ENCODE measurements at regions not wholly inside any gene's neighbourhood (a gene's known extent, or its start where the extent isn't known, plus 50 kb on each side); places are given as distances from the start of the nearest gene placed in this dataset.

DNA sequence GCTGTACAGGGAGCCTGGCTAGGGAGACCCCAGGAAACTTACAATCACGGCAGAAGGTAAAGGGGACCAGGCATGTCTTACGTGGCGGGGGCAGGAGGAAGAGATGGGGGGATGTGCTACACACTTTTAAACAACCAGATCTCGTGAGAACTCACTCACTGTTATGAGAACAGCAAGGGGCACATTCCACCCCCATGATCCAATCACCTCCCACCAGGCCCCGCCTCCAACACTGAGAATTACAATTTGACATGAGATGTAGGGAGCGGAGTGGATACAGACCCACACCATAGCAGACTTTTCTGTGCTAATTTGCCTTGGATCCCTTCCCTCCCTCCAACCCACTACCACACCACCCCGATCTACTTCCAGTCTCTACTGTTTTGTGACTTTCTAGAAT lies 106.7 kb upstream of the PEG3 start:
- TF ChIP-seq, protein P1, sequence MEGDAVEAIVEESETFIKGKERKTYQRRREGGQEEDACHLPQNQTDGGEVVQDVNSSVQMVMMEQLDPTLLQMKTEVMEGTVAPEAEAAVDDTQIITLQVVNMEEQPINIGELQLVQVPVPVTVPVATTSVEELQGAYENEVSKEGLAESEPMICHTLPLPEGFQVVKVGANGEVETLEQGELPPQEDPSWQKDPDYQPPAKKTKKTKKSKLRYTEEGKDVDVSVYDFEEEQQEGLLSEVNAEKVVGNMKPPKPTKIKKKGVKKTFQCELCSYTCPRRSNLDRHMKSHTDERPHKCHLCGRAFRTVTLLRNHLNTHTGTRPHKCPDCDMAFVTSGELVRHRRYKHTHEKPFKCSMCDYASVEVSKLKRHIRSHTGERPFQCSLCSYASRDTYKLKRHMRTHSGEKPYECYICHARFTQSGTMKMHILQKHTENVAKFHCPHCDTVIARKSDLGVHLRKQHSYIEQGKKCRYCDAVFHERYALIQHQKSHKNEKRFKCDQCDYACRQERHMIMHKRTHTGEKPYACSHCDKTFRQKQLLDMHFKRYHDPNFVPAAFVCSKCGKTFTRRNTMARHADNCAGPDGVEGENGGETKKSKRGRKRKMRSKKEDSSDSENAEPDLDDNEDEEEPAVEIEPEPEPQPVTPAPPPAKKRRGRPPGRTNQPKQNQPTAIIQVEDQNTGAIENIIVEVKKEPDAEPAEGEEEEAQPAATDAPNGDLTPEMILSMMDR (IDR thresholded peaks at IDR 0.05) = no peak
- DNase-seq (ENCODE audit: low spot score in 2 of 2) = no peak
- no peaks in the 10 kb centered on the region for H3K4me1 ChIP-seq
- no peak overlapping the region for H3K27ac ChIP-seq
- no peak overlapping the region for H3K4me3 ChIP-seq
- H3K27me3 ChIP-seq = no peaks in the 10 kb centered on the region
- no peaks in the 10 kb centered on the region for H3K36me3 ChIP-seq
- H3K9me3 ChIP-seq = peaks cover 0 to 13% of the 10 kb centered on the region in 2 donors
- intact Hi-C loops (cut with DNase I) = no loop called here

DNA sequence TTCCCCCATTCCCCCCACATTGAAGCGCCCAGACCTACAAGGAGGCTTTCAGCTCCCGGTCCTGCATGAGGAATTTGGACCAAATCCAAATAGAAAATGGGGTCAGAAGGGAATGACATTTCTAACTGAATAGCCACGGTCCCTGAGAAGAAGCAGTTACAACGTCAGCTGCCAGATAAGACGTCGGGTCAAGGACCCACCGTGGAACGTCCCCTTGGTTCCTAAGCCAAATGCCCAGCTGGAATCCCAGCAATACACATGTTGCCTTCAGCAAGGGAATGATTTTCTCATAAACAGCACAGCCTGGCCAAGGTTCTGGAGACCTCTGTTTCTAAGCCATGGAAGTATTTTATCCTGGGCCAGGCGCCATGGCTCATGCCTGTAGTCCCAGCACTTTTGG lies 109.1 kb upstream of the PEG3 start:
- no peak overlapping the region for H3K27ac ChIP-seq
- TF ChIP-seq, protein P1 (IDR thresholded peaks at IDR 0.05) = no peak

DNA sequence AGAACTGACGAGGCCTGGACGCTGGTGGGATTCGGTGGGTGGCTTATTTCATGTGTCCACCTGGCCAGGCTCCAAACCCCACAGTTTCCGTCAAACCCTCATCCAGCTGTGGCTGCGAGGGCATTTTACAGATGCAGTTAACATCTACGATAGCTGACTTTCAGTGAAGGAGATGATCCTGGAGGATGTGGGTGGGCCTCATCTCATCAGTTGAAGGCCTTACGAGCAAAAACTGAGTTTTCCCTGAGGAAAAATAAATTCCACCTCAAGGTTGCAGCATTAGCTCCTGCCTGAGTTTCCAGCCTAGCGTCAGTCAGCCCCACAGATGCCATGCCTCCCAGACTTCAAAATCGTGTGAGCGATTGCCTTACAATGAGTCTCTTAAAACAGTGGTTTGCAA lies 111.1 kb upstream of the PEG3 start:
- H3K36me3 ChIP-seq = no peaks in the 10 kb centered on the region
- intact Hi-C loops (cut with DNase I) = no loop called here
- no peaks in the 10 kb centered on the region for H3K27me3 ChIP-seq
- peaks cover 0 to 13% of the 10 kb centered on the region in 2 donors for H3K9me3 ChIP-seq
- H3K4me1 ChIP-seq = no peaks in the 10 kb centered on the region
- TF ChIP-seq, protein P1 (IDR thresholded peaks at IDR 0.05) = no peak
- DNase-seq (ENCODE audit: low spot score in 2 of 2) = no peak
- H3K4me3 ChIP-seq = no peak overlapping the region
- H3K27ac ChIP-seq = no peak overlapping the region

More for the DNA sequence above, 109.1 kb upstream of the PEG3 start:
- Histone ChIP-seq H3K4me1 (no peaks in the 10 kb centered on the region), H3K9me3 (peaks cover 0 to 13% of the 10 kb centered on the region in 2 donors), H3K27me3 (no peaks in the 10 kb centered on the region), H3K4me3 (no peak overlapping the region), H3K36me3 (no peaks in the 10 kb centered on the region)
- intact Hi-C loops (cut with DNase I) = no loop called here
- DNase-seq (ENCODE audit: low spot score in 2 of 2) = no peak

DNA sequence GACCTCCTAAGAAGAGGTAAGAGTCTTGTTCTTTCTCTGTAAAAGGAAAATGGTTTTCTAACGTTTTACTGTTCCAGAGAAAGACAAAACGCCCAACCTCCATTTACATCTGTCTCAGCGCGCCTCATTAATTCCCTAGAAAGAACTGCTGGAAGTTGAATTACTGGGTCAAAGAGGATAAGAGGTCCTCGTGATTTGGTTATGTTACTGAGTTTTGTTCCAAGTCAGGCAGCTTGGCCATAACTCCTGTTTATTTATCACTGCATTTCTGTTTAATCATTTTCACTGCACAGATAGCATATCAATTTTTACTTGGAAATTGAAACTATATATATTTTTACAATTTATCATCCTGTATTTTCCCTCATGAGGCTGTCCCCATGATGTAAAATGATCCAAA lies 112.9 kb upstream of the PEG3 start:
- intact Hi-C loops (cut with DNase I) = no loop called here
- H3K27ac ChIP-seq = no peak overlapping the region
- no peaks in the 10 kb centered on the region for H3K36me3 ChIP-seq
- TF ChIP-seq, protein P1 (IDR thresholded peaks at IDR 0.05) = no peak
- H3K9me3 ChIP-seq = peaks cover 0 to 8% of the 10 kb centered on the region in 2 donors
- DNase-seq (ENCODE audit: low spot score in 2 of 2) = no peak
- H3K27me3 ChIP-seq = no peaks in the 10 kb centered on the region
- H3K4me1 ChIP-seq = no peaks in the 10 kb centered on the region
- H3K4me3 ChIP-seq = no peak overlapping the region

DNA sequence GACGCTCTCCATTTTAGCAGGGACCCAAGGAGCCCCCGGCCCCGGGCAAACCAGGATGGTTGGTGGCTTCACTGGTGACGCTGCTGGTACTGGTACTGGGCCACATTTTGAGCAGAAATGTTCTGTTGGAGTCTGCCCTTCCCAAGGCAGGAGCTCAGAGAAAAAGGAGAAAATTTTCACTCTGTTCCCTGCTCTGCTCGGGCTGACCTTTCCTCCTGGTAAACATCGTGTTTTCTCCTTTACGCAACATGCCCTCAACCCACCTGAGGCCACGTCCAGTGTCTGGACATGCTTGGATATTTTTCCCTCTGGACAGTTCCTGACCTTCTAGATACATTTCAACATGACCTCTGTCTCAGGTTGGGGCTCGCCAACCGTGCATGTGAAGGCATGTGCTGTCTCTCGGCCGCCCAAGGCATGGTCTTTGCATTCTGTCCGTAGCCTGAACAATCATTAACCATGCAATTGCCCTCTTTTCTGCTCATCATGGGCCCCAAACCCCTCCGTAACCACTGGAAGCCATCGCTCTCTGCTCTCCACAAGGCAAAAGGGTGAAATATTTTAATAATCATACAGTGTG lies 115.2 kb upstream of the PEG3 start:
- H3K27ac ChIP-seq = no peak overlapping the region
- DNase-seq (ENCODE audit: low spot score in 2 of 2) = no peak
- peaks cover 0 to 3% of the 10 kb centered on the region in 2 donors for H3K9me3 ChIP-seq
- TF ChIP-seq, protein P1 (IDR thresholded peaks at IDR 0.05) = no peak
- no peaks in the 10 kb centered on the region for H3K27me3 ChIP-seq
- H3K36me3 ChIP-seq = no peaks in the 10 kb centered on the region
- H3K4me1 ChIP-seq = no peaks in the 10 kb centered on the region
- intact Hi-C loops (cut with DNase I) = no loop called here
- H3K4me3 ChIP-seq = no peak overlapping the region
